Adrenal gland (tissue), 9 donors: ENCODE measurements at regions not wholly inside any gene's neighbourhood (a gene's known extent, or its start where the extent isn't known, plus 50 kb on each side); places are given as distances from the start of the nearest gene placed in this dataset.

Source experiments
- DNase-seq, 7 donors: peaks; one replicate each; pipeline ENCODE4 v3.0.0-alpha.2; 2019 to 2020
- H3K27ac ChIP-seq, 5 donors: fragments of 200-600 bp; sonication (generic) in 4 of 5; 1 replicate in 3 of 5; 2 replicates in 2 of 5; pipeline versions ENCODE4 v1.5.1 to v1.8.0; 2016 to 2020; ENCODE audit warnings: mild to moderate bottlenecking in 1 of 5
- H3K27me3 ChIP-seq: fragments of 200-600 bp; 2 replicates; pipeline ENCODE4 v1.8.0; 2021
- H3K36me3 ChIP-seq, 2 donors: fragments of 200-600 bp; replicated peaks in 1 of 2; 1 replicate in 1 of 2; 2 replicates in 1 of 2; pipeline versions ENCODE4 v1.5.1 to v1.8.0; 2018 to 2022
- H3K4me1 ChIP-seq, 2 donors: fragments of 200-600 bp; replicated peaks in 1 of 2; 1 replicate in 1 of 2; 2 replicates in 1 of 2; pipeline versions ENCODE4 v1.5.1 to v1.8.0; 2018 to 2021
- H3K4me3 ChIP-seq, 4 donors: fragments of 200-600 bp; sonication (generic) in 3 of 4; one replicate each; pipeline ENCODE4 v1.5.1; 2016 to 2018
- H3K9me3 ChIP-seq, 3 donors: fragments of 200-600 bp; sonication (generic) in 1 of 3; replicated peaks in 1 of 3; 1 replicate in 2 of 3; 2 replicates in 1 of 3; pipeline versions ENCODE4 v1.5.1 to v1.8.0; 2016 to 2021
- CTCF ChIP-seq, 6 experiments: fragments of 450-650 bp in 4 of 6; fragments of 200-600 bp in 2 of 6; sonication (generic) in 1 of 6; IDR thresholded peaks; 1 replicate in 5 of 6; 2 replicates in 1 of 6; pipeline versions ENCODE4 v1.5.1 to v1.8.0; 2016 to 2021; ENCODE audit warnings: antibody characterized with exemption in 6 of 6, mild to moderate bottlenecking in 2 of 6, moderate library complexity in 1 of 6
- POLR2A ChIP-seq, 2 donors: fragments of 450-650 bp; IDR thresholded peaks; one replicate each; pipeline ENCODE4 v1.6.1; 2017; ENCODE audit warnings: antibody characterized with exemption in 2 of 2, mild to moderate bottlenecking in 2 of 2, moderate library complexity in 1 of 2
- WGBS, 4 donors: extraction: QIAGEN DNeasy Blood & Tissue Kit in 2 of 4; methylation state at CpG; one replicate each; pipeline versions ENCODE4 v1.1.5 to v1.1.7; 2013 to 2017; 5-methylcytosine and 5-hydroxymethylcytosine counted together
- intact Hi-C, 2 donors: fragments of 100-400 bp; cut with DNase I; formaldehyde crosslinking; loops; one replicate each; pipeline versions ENCODE4 v1.14.1 to v1.15.0; 2022 to 2023
- microRNA counts, 2 donors: library from miRNA; unstranded; fragments of <30 nt; microRNA quantifications; one replicate each; lab custom pipeline; 2016
- microRNA-seq, 3 donors: library from miRNA; unstranded; fragments of <30 nt; microRNA quantifications; one replicate each; pipeline ENCODE4, GENCODE V29; 2017 to 2020
- small RNA-seq, 2 donors: library from RNA; depleted of rRNA; stranded (forward); fragments of <200 nt; gene quantifications; one replicate each; pipeline ENCODE3, GENCODE V24; 2016
- donor health status: healthy with polysubstance abuse.
- donor health status: Bipolar disorder and iron deficiency.
- donor health status: DM: yes; HTN: yes; CAD: no.
- donor health status: DM: no; HTN: no; CAD: no.
- donor health status: DM: no; HTN: no; CAD: no.

- Histone ChIP-seq H3K27me3 (no peaks in the 10 kb centered on the region), H3K9me3 (no peaks in the 10 kb centered on the region), H3K36me3 (no peaks in the 10 kb centered on the region), H3K27ac (no peak overlapping the region), H3K4me1 (peaks cover 0 to 3% of the 10 kb centered on the region in 2 donors), H3K4me3 (no peak overlapping the region)
- WGBS, 4 donors = 17 to 47% (median 40%) methylated on average over 1 of the region's 1 CpG
- TF ChIP-seq POLR2A (IDR thresholded peaks at IDR 0.05) (no peak), CTCF (IDR thresholded peaks at IDR 0.05) (no peak)
- intact Hi-C loops = no loop called here
- no peak for DNase-seq
Observed at GRCh38 chr6:132004668-132005067, 53.5 kb upstream of the CCN2 start.

- intact Hi-C loops = no loop called here
- Histone ChIP-seq H3K4me3 (no peak overlapping the region), H3K27me3 (no peaks in the 10 kb centered on the region), H3K36me3 (no peaks in the 10 kb centered on the region), H3K4me1 (peaks cover 0 to 3% of the 10 kb centered on the region in 2 donors), H3K9me3 (no peaks in the 10 kb centered on the region), H3K27ac (no peak overlapping the region)
- no peak for TF ChIP-seq CTCF (IDR thresholded peaks at IDR 0.05)
- no peak for TF ChIP-seq POLR2A (IDR thresholded peaks at IDR 0.05)
- no peak for DNase-seq
- 89 to 94% (median 93%) methylated on average over 7 of the region's 7 CpGs for WGBS, 4 donors
Observed at GRCh38 chr6:132003516-132004178, 52.5 kb upstream of the CCN2 start.

MicroRNAs encoded in the stretch of these regions (microRNA counts, 767-probe panel; counts per million panel counts)
- microRNA hsa-miR-548aj-3p (lab: Ali Mortazavi, UCI) = 0 counts per million in 2 donors

Small RNAs in the stretch of these regions (microRNA-seq; reads per million reads assigned to microRNA genes)
- 0 reads per million in 3 donors for gene MIR548AJ1

Small RNAs in the stretch of these regions (small RNA-seq; reads per million reads assigned to genes)
- 0 reads per million in 2 donors for gene MIR548AJ1
